ENCODE measurements at regions not wholly inside any gene's neighbourhood (a gene's known extent, or its start where the extent isn't known, plus 50 kb on each side); places are given as distances from the start of the nearest gene placed in this dataset.

GRCh38 chr3:117473981-117474538 lies 764.5 kb downstream of the TUSC7 start:
- TF ChIP-seq SNAI2 (CRISPR knock-in tag; IDR thresholded peaks at IDR 0.05) (no peak), ZNF565 (CRISPR knock-in tag; conservative IDR thresholded peaks at IDR 0.05; ENCODE audit: low read depth) (no peak), TCF4 (CRISPR knock-in tag; IDR thresholded peaks at IDR 0.05; ENCODE audit: borderline replicate concordance) (no peak), PATZ1 (CRISPR knock-in tag; IDR thresholded peaks at IDR 0.05; ENCODE audit: borderline replicate concordance) (no peak), POU6F1 (CRISPR knock-in tag; IDR thresholded peaks at IDR 0.05; ENCODE audit: borderline replicate concordance, low read depth) (no peak), OSR1 (CRISPR knock-in tag; IDR thresholded peaks at IDR 0.05) (no peak), PPARA (CRISPR knock-in tag; IDR thresholded peaks at IDR 0.05; ENCODE audit: borderline replicate concordance) (no peak), ZNF70 (CRISPR knock-in tag; IDR thresholded peaks at IDR 0.05) (no peak), CSDC2 (CRISPR knock-in tag; IDR thresholded peaks at IDR 0.05) (no peak), GLIS3 (CRISPR knock-in tag; IDR thresholded peaks at IDR 0.05) (no peak), TOX (CRISPR knock-in tag; IDR thresholded peaks at IDR 0.05; ENCODE audit: borderline replicate concordance) (no peak), ESRRG (CRISPR knock-in tag; IDR thresholded peaks at IDR 0.05) (no peak), ZNF8 (CRISPR knock-in tag; IDR thresholded peaks at IDR 0.05) (no peak), ARNTL (CRISPR knock-in tag; IDR thresholded peaks at IDR 0.05; ENCODE audit: borderline replicate concordance, low read depth) (no peak), CSRNP3 (CRISPR knock-in tag; IDR thresholded peaks at IDR 0.05) (no peak), ZFP3 (CRISPR knock-in tag; IDR thresholded peaks at IDR 0.05) (no peak), ZC3H10 (CRISPR knock-in tag; IDR thresholded peaks at IDR 0.05) (no peak), TSHZ2 (CRISPR knock-in tag; IDR thresholded peaks at IDR 0.05) (no peak), ISL1 (CRISPR knock-in tag; IDR thresholded peaks at IDR 0.05) (no peak), BACH2 (CRISPR knock-in tag; IDR thresholded peaks at IDR 0.05; ENCODE audit: borderline replicate concordance) (no peak)
- no peak for ATAC-seq

- no peak for ATAC-seq
Observed at GRCh38 chr3:117476572-117476971, 767.0 kb downstream of the TUSC7 start.

More at GRCh38 chr3:117476572-117476971, 767.0 kb downstream of the TUSC7 start:
- TF ChIP-seq TSHZ2 (CRISPR knock-in tag; IDR thresholded peaks at IDR 0.05) = no peak
- TF ChIP-seq RARB (CRISPR knock-in tag; IDR thresholded peaks at IDR 0.05) = no peak
- TF ChIP-seq PPARA (CRISPR knock-in tag; IDR thresholded peaks at IDR 0.05; ENCODE audit: borderline replicate concordance) = no peak

Data from SK-N-SH treated with all-trans-retinoic acid at 6 μM for 48 hours (cell line).